Dendritic cell treated with granulocyte-macrophage colony-stimulating factor and Interleukin-4, amounts not matched to agents 40 ng/mL and 50 ng/mL, for 4 days (primary cell): ENCODE measurements at regions not wholly inside any gene's neighbourhood (a gene's known extent, or its start where the extent isn't known, plus 50 kb on each side); places are given as distances from the start of the nearest gene placed in this dataset.

Experiments
- H3K27ac Mint-ChIP-seq: one replicate; pipeline ENCODE4 v1.8.0; 2022; ENCODE audit warnings: mild to moderate bottlenecking, mixed read lengths
- H3K27me3 Mint-ChIP-seq: one replicate; pipeline ENCODE4 v1.8.0; 2022; ENCODE audit warnings: mild to moderate bottlenecking, mixed read lengths
- H3K36me3 Mint-ChIP-seq: one replicate; pipeline ENCODE4 v1.8.0; 2022; ENCODE audit warnings: low read depth, mixed read lengths
- H3K4me1 Mint-ChIP-seq: one replicate; pipeline ENCODE4 v1.8.0; 2022; ENCODE audit warnings: low read depth, mixed read lengths
- H3K4me3 Mint-ChIP-seq: one replicate; pipeline ENCODE4 v1.8.0; 2022; ENCODE audit warnings: mild to moderate bottlenecking, moderate library complexity, mixed read lengths
- H3K9me3 Mint-ChIP-seq: one replicate; pipeline ENCODE4 v1.8.0; 2022; ENCODE audit warnings: mixed read lengths
- intact Hi-C: fragments of 100-400 bp; cut with micrococcal nuclease; formaldehyde crosslinking; loops from one replicate; pipeline ENCODE4 v1.15.0; 2022

DNA sequence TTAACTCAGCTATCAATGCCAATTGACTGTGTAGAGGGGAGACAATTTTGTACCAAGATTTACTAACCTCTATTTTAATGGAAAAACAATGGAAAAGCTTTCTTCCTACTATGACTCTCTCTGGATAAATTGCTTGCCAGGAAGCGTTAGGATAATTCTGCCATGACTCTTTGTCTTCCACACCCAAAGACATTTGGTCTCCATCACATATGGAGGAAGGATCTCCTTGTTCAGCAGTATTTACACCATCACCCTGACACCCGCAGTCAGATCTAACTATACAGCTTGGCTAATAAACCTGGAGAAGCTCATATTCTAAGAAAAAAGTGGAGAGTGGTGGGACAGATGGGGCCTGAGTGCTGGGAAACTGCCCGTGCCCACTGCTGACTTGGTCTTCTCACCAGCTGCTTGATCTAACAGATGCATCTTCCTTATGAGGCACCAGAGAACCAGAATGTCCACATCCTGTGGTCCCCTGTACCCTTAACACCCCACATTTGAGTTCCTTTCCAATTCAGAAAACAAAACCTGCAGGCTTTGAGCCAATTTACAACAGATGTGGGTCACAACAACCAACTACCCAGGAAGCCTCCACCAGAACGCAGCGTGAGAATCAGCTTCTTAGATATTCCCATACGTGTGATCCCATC lies 154.0 kb downstream of the DAD1 start:
- intact Hi-C loops = no loop called here
- H3K9me3 Mint-ChIP-seq = no peaks in the 10 kb centered on the region
- no peak overlapping the region for H3K27ac Mint-ChIP-seq
- peaks cover 16% of the 10 kb centered on the region for H3K4me1 Mint-ChIP-seq
- no peak overlapping the region for H3K4me3 Mint-ChIP-seq
- no peaks in the 10 kb centered on the region for H3K36me3 Mint-ChIP-seq
- H3K27me3 Mint-ChIP-seq = no peaks in the 10 kb centered on the region

DNA sequence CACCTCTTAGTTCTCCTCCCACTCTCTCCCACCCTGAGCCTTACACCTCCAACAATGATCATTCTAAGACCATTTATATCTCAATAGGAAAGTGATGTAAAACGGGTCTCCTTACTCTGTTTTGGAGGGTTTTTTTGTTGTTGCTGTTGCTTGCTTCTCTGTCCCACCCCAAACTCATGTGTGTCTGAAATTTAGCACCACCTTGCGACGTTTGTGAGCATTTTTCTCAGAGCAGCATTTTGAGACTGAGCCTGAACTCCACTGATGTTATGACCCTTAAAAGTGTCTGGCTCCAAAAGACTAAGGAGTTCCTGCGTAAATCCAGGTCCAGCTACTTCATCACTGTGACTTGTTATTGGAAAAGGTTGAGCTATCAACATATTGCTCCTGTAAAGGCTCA lies 155.0 kb downstream of the DAD1 start:
- no peak overlapping the region for H3K4me3 Mint-ChIP-seq

DNA sequence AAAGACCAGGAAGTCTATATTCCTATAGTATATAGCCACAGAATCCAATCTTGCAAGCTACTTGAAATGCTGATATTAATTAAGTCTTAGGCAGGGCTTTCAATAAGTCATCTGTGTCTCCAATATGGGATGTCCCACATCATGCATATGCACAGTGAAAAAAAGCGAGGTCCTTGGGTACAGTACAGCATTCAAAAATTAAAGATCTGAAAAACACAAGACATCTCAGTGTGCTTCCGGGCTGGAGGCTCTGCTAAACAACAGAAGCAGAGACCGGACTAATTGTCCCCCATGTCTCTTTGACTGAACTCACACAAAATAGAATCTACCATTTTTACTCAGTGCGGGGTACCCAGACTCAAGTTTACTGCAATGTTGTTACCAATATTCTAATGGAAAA lies 156.0 kb downstream of the DAD1 start:
- intact Hi-C loops = no loop called here
- Mint-ChIP-seq H3K4me3 (no peak overlapping the region), H3K4me1 (peaks cover 34% of the 10 kb centered on the region), H3K9me3 (no peaks in the 10 kb centered on the region), H3K36me3 (no peaks in the 10 kb centered on the region), H3K27ac (no peak overlapping the region), H3K27me3 (no peaks in the 10 kb centered on the region)

More for the DNA sequence above, 155.0 kb downstream of the DAD1 start:
- H3K36me3 Mint-ChIP-seq = no peaks in the 10 kb centered on the region
- no peaks in the 10 kb centered on the region for H3K27me3 Mint-ChIP-seq
- intact Hi-C loops = no loop called here
- H3K4me1 Mint-ChIP-seq = peaks cover 26% of the 10 kb centered on the region
- H3K27ac Mint-ChIP-seq = no peak overlapping the region
- H3K9me3 Mint-ChIP-seq = no peaks in the 10 kb centered on the region

DNA sequence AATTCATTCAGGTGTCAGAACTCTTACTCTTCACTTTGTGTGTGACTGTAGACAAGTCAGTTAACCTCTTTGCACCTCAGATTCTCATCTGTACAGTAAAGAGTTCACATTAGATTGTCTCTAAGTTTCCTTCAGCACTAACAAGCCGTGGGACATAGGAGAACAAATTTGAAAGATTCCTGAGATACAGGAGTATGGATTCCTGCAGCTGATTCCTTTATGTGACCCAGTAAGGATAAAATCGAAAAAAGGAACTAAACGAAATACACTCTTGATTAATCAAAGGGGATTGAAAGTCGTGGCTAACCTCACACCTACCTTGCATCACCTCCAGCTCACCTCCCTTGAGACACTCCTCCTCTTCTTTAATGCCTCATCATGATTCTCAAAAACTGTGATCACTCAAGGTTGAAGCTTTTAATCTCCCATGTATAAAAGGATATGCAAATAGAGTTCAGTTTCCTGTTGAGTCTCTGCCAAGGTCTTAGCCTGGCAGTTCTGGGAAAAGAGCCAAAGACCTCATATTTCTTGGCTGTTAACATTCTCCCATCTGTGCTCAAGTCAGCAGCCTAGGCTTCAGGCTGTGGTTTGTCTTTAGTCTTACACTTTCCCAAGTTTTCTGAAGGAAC lies 156.6 kb downstream of the DAD1 start:
- peak overlapping the region; percentile 42 for H3K4me3 Mint-ChIP-seq
- no peak overlapping the region for H3K27ac Mint-ChIP-seq
- no peaks in the 10 kb centered on the region for H3K9me3 Mint-ChIP-seq
- peaks cover 40% of the 10 kb centered on the region for H3K4me1 Mint-ChIP-seq
- H3K27me3 Mint-ChIP-seq = no peaks in the 10 kb centered on the region
- intact Hi-C loops = no loop called here
- H3K36me3 Mint-ChIP-seq = no peaks in the 10 kb centered on the region

DNA sequence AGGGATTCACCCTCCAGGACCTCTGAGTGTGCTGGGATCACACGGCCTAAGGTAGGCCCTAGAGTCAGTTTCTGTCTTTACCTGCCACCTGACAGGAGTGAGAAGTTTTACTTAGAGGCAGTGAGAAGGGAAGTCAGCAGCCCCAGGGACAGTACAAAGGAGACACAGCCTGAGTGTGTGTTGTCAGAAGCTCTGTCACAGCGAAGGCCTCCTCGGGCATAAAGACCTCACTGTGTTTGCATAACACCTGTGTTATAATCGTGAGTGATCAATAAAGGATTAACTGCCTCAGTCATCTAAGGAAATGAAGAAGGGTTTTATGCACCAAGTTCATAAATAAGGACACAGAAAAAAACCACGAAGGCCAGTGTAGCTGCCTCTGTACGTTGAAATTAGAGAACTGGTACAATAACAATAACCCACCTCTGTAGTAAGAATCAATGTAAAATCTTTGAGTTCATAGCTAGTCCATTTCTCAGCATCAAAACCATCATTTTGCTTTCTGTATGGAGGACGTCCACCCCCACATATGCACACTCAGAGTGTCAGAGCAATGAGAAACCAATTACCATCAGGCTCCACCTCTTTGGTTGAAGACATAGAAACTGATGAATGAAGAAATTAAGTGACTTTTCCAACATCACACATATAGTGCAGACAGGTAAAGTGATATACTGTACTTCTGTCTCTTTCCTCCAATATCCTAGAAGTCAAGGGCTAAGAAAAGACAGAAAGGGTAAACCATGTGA lies 159.3 kb downstream of the DAD1 start:
- intact Hi-C loops = no loop called here
- Mint-ChIP-seq H3K36me3 (no peaks in the 10 kb centered on the region), H3K27ac (no peak overlapping the region), H3K4me3 (no peak overlapping the region), H3K9me3 (no peaks in the 10 kb centered on the region), H3K27me3 (no peaks in the 10 kb centered on the region), H3K4me1 (peaks cover 45% of the 10 kb centered on the region)

DNA sequence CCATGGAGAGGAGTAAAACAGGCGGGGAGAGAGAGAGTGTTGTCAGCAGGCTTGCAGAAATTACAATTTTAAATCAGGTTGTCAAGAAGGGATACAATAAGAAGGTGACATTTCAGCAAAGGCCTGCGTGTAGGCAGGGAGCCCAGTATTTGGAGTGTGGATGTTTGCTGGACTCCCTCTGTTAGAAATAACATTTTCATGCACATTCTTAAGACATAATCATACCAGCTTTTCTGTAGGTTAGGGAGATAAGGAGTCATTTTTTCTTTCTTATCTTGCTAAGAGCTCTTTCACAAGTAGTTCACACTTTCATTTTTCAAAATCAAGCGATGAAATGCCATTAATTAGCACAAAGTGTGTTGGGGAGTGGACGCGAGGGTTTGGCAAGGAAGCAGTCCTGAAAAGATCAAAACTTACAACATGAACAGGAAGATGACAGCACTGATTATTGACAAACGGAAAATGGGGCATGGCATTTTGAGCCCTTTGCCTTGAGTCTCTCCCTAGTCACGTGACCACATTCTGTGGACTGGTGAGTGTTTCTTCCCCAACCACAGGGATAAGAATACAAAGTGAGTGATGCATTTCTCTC lies 160.2 kb downstream of the DAD1 start:
- Mint-ChIP-seq H3K27me3 (no peaks in the 10 kb centered on the region), H3K36me3 (no peaks in the 10 kb centered on the region), H3K4me1 (peaks cover 44% of the 10 kb centered on the region), H3K4me3 (no peak overlapping the region), H3K9me3 (no peaks in the 10 kb centered on the region), H3K27ac (no peak overlapping the region)
- intact Hi-C loops = no loop called here

DNA sequence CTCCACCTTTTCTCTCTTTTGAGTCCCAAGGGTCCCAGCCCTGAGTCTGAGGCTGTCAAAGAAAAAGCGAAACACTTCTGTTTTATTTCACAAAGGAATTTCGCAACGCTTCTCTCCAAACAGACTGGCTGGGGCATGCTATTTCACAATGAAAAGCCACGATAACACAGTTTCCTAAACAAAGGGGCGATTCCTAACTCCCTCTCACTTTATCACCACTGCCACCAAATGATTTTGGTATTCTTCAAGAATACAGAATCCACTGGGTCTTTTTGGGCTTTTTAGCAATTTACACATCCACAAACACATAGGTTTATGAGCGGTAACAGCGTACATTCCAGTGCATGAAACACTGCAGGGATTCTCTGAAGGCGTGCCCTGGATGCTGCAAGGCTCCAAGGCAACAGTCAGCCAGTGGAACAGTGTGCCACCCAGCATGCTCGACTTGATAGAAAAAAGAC lies 161.2 kb downstream of the DAD1 start:
- H3K9me3 Mint-ChIP-seq = no peaks in the 10 kb centered on the region
- peak overlapping the region; percentile 63 for H3K4me3 Mint-ChIP-seq
- H3K4me1 Mint-ChIP-seq = peaks cover 42% of the 10 kb centered on the region
- peak overlapping the region; percentile 71 for H3K27ac Mint-ChIP-seq
- H3K36me3 Mint-ChIP-seq = no peaks in the 10 kb centered on the region
- intact Hi-C loops = no loop called here
- H3K27me3 Mint-ChIP-seq = no peaks in the 10 kb centered on the region

DNA sequence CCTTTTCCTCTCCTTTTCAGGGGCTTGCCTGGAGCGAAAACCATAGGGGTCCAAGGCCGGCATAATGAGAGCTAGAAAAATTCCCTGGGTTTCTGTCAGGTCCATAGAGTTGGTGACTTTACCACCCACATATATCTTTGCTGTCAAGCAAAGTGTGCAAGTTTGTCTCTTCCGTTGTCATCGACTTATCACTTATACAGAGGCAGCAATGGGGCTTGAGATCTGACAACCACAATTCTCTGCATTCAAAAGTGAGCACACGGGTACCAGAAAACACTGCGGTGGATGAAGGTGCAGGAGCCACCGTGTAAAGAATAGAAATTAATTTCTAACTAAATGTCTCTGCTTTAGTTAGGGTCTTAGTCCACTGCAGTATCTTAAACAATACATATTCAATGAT lies 162.3 kb downstream of the DAD1 start:
- H3K9me3 Mint-ChIP-seq = no peaks in the 10 kb centered on the region
- H3K27me3 Mint-ChIP-seq = no peaks in the 10 kb centered on the region
- H3K36me3 Mint-ChIP-seq = no peaks in the 10 kb centered on the region
- no peak overlapping the region for H3K27ac Mint-ChIP-seq
- intact Hi-C loops = no loop called here
- no peak overlapping the region for H3K4me3 Mint-ChIP-seq
- peaks cover 47% of the 10 kb centered on the region for H3K4me1 Mint-ChIP-seq

DNA sequence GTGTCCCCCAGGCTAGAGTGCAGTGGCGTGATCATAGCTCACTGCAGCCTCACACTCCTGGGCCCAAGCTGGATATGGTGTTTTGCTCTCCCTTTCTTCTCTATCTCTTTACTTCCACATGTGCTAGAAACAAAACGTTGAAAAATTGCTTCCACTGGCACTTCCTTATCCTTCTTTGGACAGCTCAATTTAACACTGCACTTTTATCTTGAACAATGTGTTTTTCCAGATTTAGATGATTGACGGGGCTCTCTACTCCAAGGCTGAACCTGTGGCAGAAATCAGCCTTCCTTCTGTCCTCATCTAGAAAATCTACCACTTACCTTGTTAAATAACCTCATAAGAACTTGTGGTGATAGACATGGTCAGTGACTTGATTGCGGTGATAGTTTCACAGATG lies 165.1 kb downstream of the DAD1 start:
- Mint-ChIP-seq H3K27ac (no peak overlapping the region), H3K4me1 (peaks cover 51% of the 10 kb centered on the region), H3K9me3 (no peaks in the 10 kb centered on the region), H3K4me3 (no peak overlapping the region), H3K27me3 (no peaks in the 10 kb centered on the region), H3K36me3 (no peaks in the 10 kb centered on the region)
- intact Hi-C loops = no loop called here

DNA sequence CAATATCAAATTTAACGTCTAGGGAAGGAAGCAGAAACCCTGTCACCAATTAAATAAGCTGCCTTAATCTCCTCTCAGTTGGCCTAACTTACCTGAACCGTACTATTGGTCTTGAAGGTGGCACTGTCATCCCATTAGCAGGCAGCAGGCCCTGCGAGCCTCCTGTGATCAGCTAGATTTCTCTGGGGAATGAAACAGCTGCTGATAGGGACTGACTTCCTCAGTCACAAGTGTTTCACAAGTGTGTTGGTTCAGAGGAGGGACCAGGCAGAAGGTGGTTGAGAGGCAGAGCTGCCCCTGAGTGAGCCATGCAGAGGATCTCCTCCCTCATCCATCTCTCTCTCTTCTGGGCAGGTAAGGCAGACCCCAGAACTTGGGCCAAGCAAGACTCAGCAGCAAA lies 166.8 kb downstream of the DAD1 start:
- H3K27ac Mint-ChIP-seq = no peak overlapping the region
- H3K36me3 Mint-ChIP-seq = no peaks in the 10 kb centered on the region
- intact Hi-C loops = no loop called here
- H3K4me3 Mint-ChIP-seq = no peak overlapping the region
- H3K27me3 Mint-ChIP-seq = no peaks in the 10 kb centered on the region
- no peaks in the 10 kb centered on the region for H3K9me3 Mint-ChIP-seq
- peaks cover 46% of the 10 kb centered on the region for H3K4me1 Mint-ChIP-seq

DNA sequence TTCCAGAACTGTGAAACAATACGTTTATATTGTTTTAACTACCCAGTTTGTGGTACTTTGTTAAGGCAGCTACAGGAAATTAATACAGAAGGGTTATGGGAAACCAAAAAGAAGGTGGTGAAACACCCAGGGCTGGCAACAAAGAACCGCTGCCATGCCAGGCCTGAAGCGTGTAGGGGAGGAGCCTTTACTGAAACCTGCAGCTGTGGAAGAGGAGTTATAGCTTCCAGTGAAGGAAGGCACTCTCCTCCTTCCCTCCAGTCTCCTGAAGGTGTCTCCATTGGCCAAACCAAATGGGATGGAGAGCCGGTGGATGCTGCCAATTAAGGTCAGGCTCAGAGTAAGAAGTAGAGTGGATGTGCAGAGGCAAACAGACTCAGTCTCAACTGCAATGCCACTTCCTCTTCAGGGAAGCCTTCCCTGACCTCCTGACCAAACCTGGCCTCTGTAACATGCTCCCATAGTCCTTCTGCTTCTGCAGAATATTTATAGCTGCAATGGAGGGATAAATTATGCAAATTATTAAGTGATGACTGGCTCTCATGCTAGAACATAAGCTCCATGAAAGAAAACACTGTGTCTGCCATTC lies 168.3 kb downstream of the DAD1 start:
- Mint-ChIP-seq H3K4me1 (peaks cover 43% of the 10 kb centered on the region), H3K27ac (no peak overlapping the region), H3K4me3 (no peak overlapping the region), H3K27me3 (no peaks in the 10 kb centered on the region), H3K36me3 (no peaks in the 10 kb centered on the region), H3K9me3 (no peaks in the 10 kb centered on the region)
- intact Hi-C loops = no loop called here

DNA sequence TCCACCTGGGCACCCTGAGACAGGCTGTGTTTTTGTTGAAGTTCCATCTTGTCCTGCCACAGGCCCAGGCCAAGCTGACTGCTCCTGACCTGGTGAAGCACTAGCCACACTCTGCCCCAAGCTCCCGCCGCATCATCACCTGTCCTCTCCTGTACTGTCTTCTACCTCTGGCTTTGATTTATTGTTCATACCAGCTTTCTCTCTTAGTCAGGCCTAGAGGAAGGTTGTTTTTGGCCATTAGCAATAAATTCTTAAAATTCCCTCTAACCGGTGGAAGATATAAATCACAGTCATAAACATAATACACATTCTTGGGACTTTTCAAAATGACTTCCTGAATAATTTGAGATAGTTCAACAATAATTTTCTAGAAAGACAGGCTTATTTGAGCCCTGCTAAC lies 169.4 kb downstream of the DAD1 start:
- Mint-ChIP-seq H3K27ac (no peak overlapping the region), H3K36me3 (no peaks in the 10 kb centered on the region), H3K4me1 (peaks cover 48% of the 10 kb centered on the region), H3K9me3 (no peaks in the 10 kb centered on the region), H3K27me3 (no peaks in the 10 kb centered on the region), H3K4me3 (no peak overlapping the region)
- intact Hi-C loops = no loop called here

DNA sequence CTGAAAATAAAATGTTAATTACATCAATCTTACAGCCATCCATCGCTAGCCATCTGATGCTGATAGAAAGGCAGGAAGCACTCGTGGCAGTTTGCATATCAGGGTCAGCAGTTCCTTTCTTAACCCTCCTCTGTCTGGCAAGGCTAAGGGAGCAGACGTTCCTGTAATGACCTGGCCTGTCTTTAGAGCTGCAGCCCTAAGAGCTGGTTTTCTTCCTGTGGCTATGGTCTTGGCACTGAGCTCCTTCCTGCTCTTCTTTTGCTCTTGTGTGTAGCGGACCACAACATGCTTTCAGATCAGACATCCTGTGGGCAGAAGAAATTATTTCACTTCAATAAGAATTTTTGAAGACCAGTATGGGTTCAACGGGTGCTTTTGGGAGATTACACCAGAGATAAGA lies 170.4 kb downstream of the DAD1 start:
- Mint-ChIP-seq H3K36me3 (no peaks in the 10 kb centered on the region), H3K27ac (no peak overlapping the region), H3K4me3 (no peak overlapping the region), H3K4me1 (peaks cover 43% of the 10 kb centered on the region), H3K27me3 (no peaks in the 10 kb centered on the region), H3K9me3 (no peaks in the 10 kb centered on the region)
- intact Hi-C loops = no loop called here

DNA sequence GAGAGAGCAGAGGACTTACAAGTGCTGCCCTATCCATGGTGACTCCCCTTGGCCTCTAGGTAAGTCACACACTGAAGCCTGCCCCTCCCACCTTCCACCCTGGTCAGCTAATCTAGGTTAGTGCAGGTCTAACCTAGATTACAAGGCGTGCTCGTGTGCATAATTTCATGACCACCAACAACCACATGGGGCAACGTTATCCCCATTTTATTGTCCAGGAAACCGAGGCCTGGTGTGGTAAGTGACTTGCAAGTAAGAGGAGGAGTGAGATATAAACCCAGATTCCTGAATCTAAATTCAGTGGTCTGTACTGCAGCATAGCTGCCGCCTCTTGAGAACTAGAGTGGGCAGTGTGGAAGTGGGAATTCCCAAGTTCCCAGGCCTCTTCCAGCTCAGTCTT lies 171.1 kb downstream of the DAD1 start:
- intact Hi-C loops = no loop called here
- H3K4me3 Mint-ChIP-seq = no peak overlapping the region
- peaks cover 42% of the 10 kb centered on the region for H3K4me1 Mint-ChIP-seq
- no peaks in the 10 kb centered on the region for H3K27me3 Mint-ChIP-seq
- H3K9me3 Mint-ChIP-seq = no peaks in the 10 kb centered on the region
- H3K27ac Mint-ChIP-seq = no peak overlapping the region
- no peaks in the 10 kb centered on the region for H3K36me3 Mint-ChIP-seq
